MCF 10A (cell line): ENCODE measurements at regions not wholly inside any gene's neighbourhood (a gene's known extent, or its start where the extent isn't known, plus 50 kb on each side); places are given as distances from the start of the nearest gene placed in this dataset.

Experiments used
- BruUV-seq: library from RNA; stranded (reverse); fragments of 400-500 nt; replicated peaks from 2 replicates; lab custom pipeline; 2021; lab: Mats Ljungman, UMichigan
- CTCF ChIA-PET: fragments of 300-600 bp; sonication (Branson Sonifier 250); formaldehyde crosslinking; extraction: SDS; loops from one replicate; lab custom pipeline; 2021; ENCODE audit warnings: antibody characterized with exemption, inconsistent platforms; lab: Yijun Ruan, JAX
- POLR2A ChIA-PET: fragments of 300-600, 350-650 bp; sonication (Branson Sonifier 250); formaldehyde crosslinking; extraction: SDS; loops from one replicate; lab custom pipeline; 2020; ENCODE audit warnings: antibody characterized with exemption, inconsistent platforms; lab: Yijun Ruan, JAX
- DNase-seq: peaks from one replicate; pipeline ENCODE4 v3.0.0-alpha.2; 2018; ENCODE audit not compliant: unreplicated experiment
- H3K27ac Mint-ChIP-seq: one replicate; pipeline ENCODE4 v1.8.0; 2022; ENCODE audit warnings: mild to moderate bottlenecking, low read depth, mixed read lengths; ENCODE audit not compliant: unreplicated experiment
- H3K27me3 Mint-ChIP-seq: one replicate; pipeline ENCODE4 v1.8.0; 2022; ENCODE audit warnings: mixed read lengths; ENCODE audit not compliant: insufficient read depth, unreplicated experiment
- H3K36me3 Mint-ChIP-seq: one replicate; pipeline ENCODE4 v1.8.0; 2022; ENCODE audit warnings: mild to moderate bottlenecking, moderate library complexity, mixed read lengths; ENCODE audit not compliant: insufficient read depth, unreplicated experiment
- H3K4me1 Mint-ChIP-seq: one replicate; pipeline ENCODE4 v1.8.0; 2022; ENCODE audit warnings: mixed read lengths; ENCODE audit not compliant: insufficient read depth, unreplicated experiment
- H3K4me3 Mint-ChIP-seq: one replicate; pipeline ENCODE4 v1.8.0; 2022; ENCODE audit warnings: mild to moderate bottlenecking, moderate library complexity, mixed read lengths; ENCODE audit not compliant: unreplicated experiment
- H3K9me3 Mint-ChIP-seq: one replicate; pipeline ENCODE4 v1.8.0; 2022; ENCODE audit warnings: mixed read lengths; ENCODE audit not compliant: unreplicated experiment
- CTCF ChIP-seq: fragments of 200-600 bp; IDR thresholded peaks from one replicate; pipeline ENCODE4 v1.8.0; 2022; ENCODE audit warnings: antibody characterized with exemption, mild to moderate bottlenecking; ENCODE audit not compliant: unreplicated experiment
- intact Hi-C: fragments of 100-400 bp; cut with micrococcal nuclease; formaldehyde crosslinking; loops from 2 replicates; pipeline ENCODE4 v1.14.1; 2022

- POLR2A ChIA-PET, result no interaction called here
- no peak overlapping the region for H3K4me3 Mint-ChIP-seq
- peak; percentile 33 for DNase-seq
These were observed 144.6 kb upstream of the TMEM106B start for GRCh38 chr7:12066521-12066920.

GRCh38 chr7:12067156-12067831 is 143.8 kb upstream of the TMEM106B start:
- no TSS peak for BruUV-seq
- no peaks in the 10 kb centered on the region for H3K27me3 Mint-ChIP-seq
- peak; percentile 75 for DNase-seq
- POLR2A ChIA-PET, result interaction anchor here (1.1 kb wide), 1 partner anchor 144 kb away, joined by 5 read pairs; the partner anchor contains the start of gene TMEM106B
- CTCF ChIA-PET, result interaction anchor here (0.6 to 3.9 kb wide), 14 partner anchors 10 to 423 kb away, joined by 3 to 16 read pairs (median 4); no protein-coding TSS in a partner anchor
- H3K4me1 Mint-ChIP-seq, result peaks cover 12% of the 10 kb centered on the region
- H3K36me3 Mint-ChIP-seq, result no peaks in the 10 kb centered on the region
- H3K4me3 Mint-ChIP-seq, result no peak overlapping the region
- TF ChIP-seq CTCF, result peak; percentile 59
- intact Hi-C loops, result loop anchor here (1.0 to 5.0 kb wide), 4 partner anchors 144 to 640 kb away; partner anchors contain the start of gene TMEM106B
- no peak overlapping the region for H3K27ac Mint-ChIP-seq
- no peaks in the 10 kb centered on the region for H3K9me3 Mint-ChIP-seq

More at GRCh38 chr7:12066521-12066920, 144.6 kb upstream of the TMEM106B start:
- intact Hi-C loops, result loop anchor here (5.0 kb wide), 1 partner anchor 229 kb away; no protein-coding TSS in a partner anchor
- TF ChIP-seq CTCF, result no peak
- no peak overlapping the region for H3K27ac Mint-ChIP-seq
- no TSS peak for BruUV-seq
- no peaks in the 10 kb centered on the region for H3K36me3 Mint-ChIP-seq
- H3K9me3 Mint-ChIP-seq, result no peaks in the 10 kb centered on the region
- H3K4me1 Mint-ChIP-seq, result peaks cover 12% of the 10 kb centered on the region
- CTCF ChIA-PET, result interaction anchor here (0.6 to 3.9 kb wide), 8 partner anchors 12 to 424 kb away, joined by 3 to 16 read pairs (median 5); no protein-coding TSS in a partner anchor
- no peaks in the 10 kb centered on the region for H3K27me3 Mint-ChIP-seq

GRCh38 chr7:12069757-12070156 is 141.3 kb upstream of the TMEM106B start:
- intact Hi-C loops, result loop anchor here (5.0 kb wide), 1 partner anchor 232 kb away; no protein-coding TSS in a partner anchor
- BruUV-seq, result no TSS peak
- Mint-ChIP-seq H3K27ac (no peak overlapping the region), H3K27me3 (no peaks in the 10 kb centered on the region), H3K4me3 (no peak overlapping the region), H3K9me3 (peaks cover 7% of the 10 kb centered on the region), H3K36me3 (no peaks in the 10 kb centered on the region), H3K4me1 (peaks cover 12% of the 10 kb centered on the region)
- CTCF ChIA-PET, result interaction anchor here (0.6 to 3.9 kb wide), 7 partner anchors 8 to 252 kb away, joined by 3 to 16 read pairs (median 3); partner anchors contain the start of gene TMEM106B
- no peak for TF ChIP-seq CTCF
- DNase-seq, result no peak
- POLR2A ChIA-PET, result interaction anchor here (0.8 kb wide), 1 partner anchor 141 kb away, joined by 4 read pairs; no protein-coding TSS in a partner anchor

- H3K27me3 Mint-ChIP-seq, result no peaks in the 10 kb centered on the region
- H3K4me3 Mint-ChIP-seq, result no peak overlapping the region
- TF ChIP-seq CTCF, result no peak
- no peak overlapping the region for H3K27ac Mint-ChIP-seq
- no peaks in the 10 kb centered on the region for H3K36me3 Mint-ChIP-seq
- no TSS peak for BruUV-seq
- peaks cover 7% of the 10 kb centered on the region for H3K9me3 Mint-ChIP-seq
- H3K4me1 Mint-ChIP-seq, result no peaks in the 10 kb centered on the region
- ChIA-PET POLR2A (interaction anchor here (0.8 kb wide), 1 partner anchor 25 kb away, joined by 3 read pairs; no protein-coding TSS in a partner anchor), CTCF (no interaction called here)
- no peak for DNase-seq
- intact Hi-C loops, result no loop called here
These were observed 136.2 kb upstream of the TMEM106B start for GRCh38 chr7:12074889-12075288.
